ENCODE measurements at regions not wholly inside any gene's neighbourhood (a gene's known extent, or its start where the extent isn't known, plus 50 kb on each side); places are given as distances from the start of the nearest gene placed in this dataset.

GRCh38 chr1:102531036-102531435, 534.3 kb upstream of the OLFM3 start:
- no peak overlapping the region for H3K9ac ChIP-seq (ENCODE audit: low read depth, low read length)
- no peak overlapping the region for H2BK15ac ChIP-seq (ENCODE audit: low read depth, low read length)
- no peaks in the 10 kb centered on the region for H3K4me1 ChIP-seq (ENCODE audit: control insufficient read depth, insufficient read depth, low read length)
- POLR2A ChIA-PET (ENCODE audit: unreplicated experiment) = no interaction called here
- no CpG with 5 or more reads among the region's 4 CpGs for WGBS, 2 experiments (ENCODE audit: extremely low coverage in 2 of 2, insufficient read length in 1 of 2)
- in situ Hi-C loops (cut with MboI; ENCODE audit: low sequenced_read_pairs) = no loop called here
- H4K91ac ChIP-seq (ENCODE audit: insufficient read depth, low read depth, low read length) = no peak overlapping the region
- H2BK5ac ChIP-seq (ENCODE audit: low read depth, low read length, poor library complexity, severe bottlenecking) = no peak overlapping the region
- H2AK9ac ChIP-seq (replicated peaks; ENCODE audit: low read depth, low read length, poor library complexity) = no peak overlapping the region
- H3K4me2 ChIP-seq (ENCODE audit: low read depth, low read length) = no peak overlapping the region
- H3K27ac ChIP-seq (ENCODE audit: insufficient read depth, low read length) = no peak overlapping the region
- dilution Hi-C loops (cut with HindIII; ENCODE audit: low sequenced_read_pairs, unreplicated experiment) = no loop called here
- H3K23ac ChIP-seq (ENCODE audit: low read depth, low read length) = no peak overlapping the region
- H3K4me3 ChIP-seq (ENCODE audit: insufficient read depth, low read depth, low read length) = no peak overlapping the region
- intact Hi-C loops (cut with micrococcal nuclease) = no loop called here
- H4K8ac ChIP-seq (ENCODE audit: low read depth in 2 of 2, low read length in 2 of 2) = no peak overlapping the region
- no peak overlapping the region for H3K14ac ChIP-seq (replicated peaks; ENCODE audit: low read depth, low read length)
- H3K18ac ChIP-seq (ENCODE audit: low read depth, low read length) = no peak overlapping the region
- DNase-seq = no peak
- no peak overlapping the region for H3K4ac ChIP-seq (ENCODE audit: low read depth, low read length)
- H2BK20ac ChIP-seq (ENCODE audit: low read depth, low read length) = no peak overlapping the region
- H4K5ac ChIP-seq (ENCODE audit: low read depth, low read length) = no peak overlapping the region
- H3K9me3 ChIP-seq (ENCODE audit: control insufficient read depth, insufficient read depth, low read length) = no peaks in the 10 kb centered on the region; the same call in 1 of the 2 replicates
- no peaks in the 10 kb centered on the region for H3K79me1 ChIP-seq (ENCODE audit: low read depth in 1 of 2, low read length in 2 of 2)
- H3K36me3 ChIP-seq (ENCODE audit: control insufficient read depth, insufficient read depth, low read length) = no peaks in the 10 kb centered on the region
- no peak for TF ChIP-seq MXI1 (IDR thresholded peaks at IDR 0.05; ENCODE audit: borderline replicate concordance, low read depth, low read length)
- no peak for TF ChIP-seq BHLHE40 (IDR thresholded peaks at IDR 0.05; ENCODE audit: low read depth, low read length)
- no peak for TF ChIP-seq ELK1 (IDR thresholded peaks at IDR 0.05; ENCODE audit: borderline replicate concordance, low read depth, low read length)
- no peak for TF ChIP-seq POLR2A (IDR thresholded peaks at IDR 0.05; ENCODE audit: low read depth, low read length)
- TF ChIP-seq MAZ (IDR thresholded peaks at IDR 0.05; ENCODE audit: borderline replicate concordance, low read depth, low read length) = no peak
- no peak for TF ChIP-seq CEBPB (IDR thresholded peaks at IDR 0.05; ENCODE audit: low read depth, low read length)
- TF ChIP-seq, protein P1, sequence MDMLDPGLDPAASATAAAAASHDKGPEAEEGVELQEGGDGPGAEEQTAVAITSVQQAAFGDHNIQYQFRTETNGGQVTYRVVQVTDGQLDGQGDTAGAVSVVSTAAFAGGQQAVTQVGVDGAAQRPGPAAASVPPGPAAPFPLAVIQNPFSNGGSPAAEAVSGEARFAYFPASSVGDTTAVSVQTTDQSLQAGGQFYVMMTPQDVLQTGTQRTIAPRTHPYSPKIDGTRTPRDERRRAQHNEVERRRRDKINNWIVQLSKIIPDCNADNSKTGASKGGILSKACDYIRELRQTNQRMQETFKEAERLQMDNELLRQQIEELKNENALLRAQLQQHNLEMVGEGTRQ (IDR thresholded peaks at IDR 0.05; ENCODE audit: low read depth, low read length) = no peak
- no peak for TF ChIP-seq RFX5 (IDR thresholded peaks at IDR 0.05; ENCODE audit: low read depth, low read length)
- no peak for TF ChIP-seq FOS (IDR thresholded peaks at IDR 0.05; ENCODE audit: low read depth, low read length)
- TF ChIP-seq MAFK (IDR thresholded peaks at IDR 0.05; ENCODE audit: low read depth, low read length) = no peak
- TF ChIP-seq SMC3 (IDR thresholded peaks at IDR 0.05; ENCODE audit: low read depth, low read length) = no peak
- no peak for TF ChIP-seq CHD1 (IDR thresholded peaks at IDR 0.05; ENCODE audit: low read depth, low read length)
- no peak for TF ChIP-seq RAD21 (IDR thresholded peaks at IDR 0.05; ENCODE audit: low read length)
- no peak for TF ChIP-seq RCOR1 (IDR thresholded peaks at IDR 0.05; ENCODE audit: insufficient replicate concordance, low read length)
- TF ChIP-seq, protein P2, sequence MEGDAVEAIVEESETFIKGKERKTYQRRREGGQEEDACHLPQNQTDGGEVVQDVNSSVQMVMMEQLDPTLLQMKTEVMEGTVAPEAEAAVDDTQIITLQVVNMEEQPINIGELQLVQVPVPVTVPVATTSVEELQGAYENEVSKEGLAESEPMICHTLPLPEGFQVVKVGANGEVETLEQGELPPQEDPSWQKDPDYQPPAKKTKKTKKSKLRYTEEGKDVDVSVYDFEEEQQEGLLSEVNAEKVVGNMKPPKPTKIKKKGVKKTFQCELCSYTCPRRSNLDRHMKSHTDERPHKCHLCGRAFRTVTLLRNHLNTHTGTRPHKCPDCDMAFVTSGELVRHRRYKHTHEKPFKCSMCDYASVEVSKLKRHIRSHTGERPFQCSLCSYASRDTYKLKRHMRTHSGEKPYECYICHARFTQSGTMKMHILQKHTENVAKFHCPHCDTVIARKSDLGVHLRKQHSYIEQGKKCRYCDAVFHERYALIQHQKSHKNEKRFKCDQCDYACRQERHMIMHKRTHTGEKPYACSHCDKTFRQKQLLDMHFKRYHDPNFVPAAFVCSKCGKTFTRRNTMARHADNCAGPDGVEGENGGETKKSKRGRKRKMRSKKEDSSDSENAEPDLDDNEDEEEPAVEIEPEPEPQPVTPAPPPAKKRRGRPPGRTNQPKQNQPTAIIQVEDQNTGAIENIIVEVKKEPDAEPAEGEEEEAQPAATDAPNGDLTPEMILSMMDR (conservative IDR thresholded peaks at IDR 0.05; ENCODE audit: low read depth, low read length) = no peak
- no peak for TF ChIP-seq NFE2L2 (IDR thresholded peaks at IDR 0.05; ENCODE audit: low read depth, low read length)
- no peaks in the 10 kb centered on the region for H3K27me3 ChIP-seq (ENCODE audit: control insufficient read depth, insufficient read depth, low read length)
- no peak overlapping the region for H2BK120ac ChIP-seq (ENCODE audit: low read depth, low read length)
- ATAC-seq (ENCODE audit: low read depth) = no peak
- no TSS peak for BruUV-seq (replicated peaks)
- no peaks in the 10 kb centered on the region for H3K9me1 ChIP-seq (ENCODE audit: insufficient read depth, low read length)
- no peaks in the 10 kb centered on the region for H4K20me1 ChIP-seq (ENCODE audit: insufficient read depth, low read length)
- no peak overlapping the region for H3K56ac ChIP-seq (ENCODE audit: extremely low read depth, insufficient read depth, low read length)
- H2AK5ac ChIP-seq (ENCODE audit: low read depth, low read length) = no peak overlapping the region
- H2AFZ ChIP-seq (replicated peaks; ENCODE audit: low read length, poor library complexity) = no peak overlapping the region
- CTCF ChIA-PET = no interaction called here
